ENCODE measurements at regions not wholly inside any gene's neighbourhood (a gene's known extent, or its start where the extent isn't known, plus 50 kb on each side); places are given as distances from the start of the nearest gene placed in this dataset.

DNA sequence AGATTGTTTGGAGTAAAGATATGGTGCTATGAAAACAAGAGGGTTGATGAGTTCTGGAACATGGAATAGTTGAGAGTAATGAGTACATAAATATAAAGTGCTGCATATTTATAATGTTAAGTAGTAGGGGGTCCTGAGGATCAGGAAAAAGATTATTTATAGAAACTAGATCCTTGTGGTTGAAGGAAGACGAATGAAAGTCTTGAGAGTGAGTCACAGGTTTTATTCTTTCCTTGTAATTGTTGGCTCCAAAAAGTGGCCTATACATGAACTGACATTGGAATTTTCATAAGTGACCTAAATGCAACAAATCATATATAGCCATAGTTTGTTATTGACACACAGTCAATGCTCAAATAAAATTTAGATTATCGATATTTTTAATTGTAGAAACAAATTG lies 440.4 kb upstream of the PRICKLE1 start:
- peak; percentile 13 for DNase-seq (ENCODE audit: low read depth, low spot score)

DNA sequence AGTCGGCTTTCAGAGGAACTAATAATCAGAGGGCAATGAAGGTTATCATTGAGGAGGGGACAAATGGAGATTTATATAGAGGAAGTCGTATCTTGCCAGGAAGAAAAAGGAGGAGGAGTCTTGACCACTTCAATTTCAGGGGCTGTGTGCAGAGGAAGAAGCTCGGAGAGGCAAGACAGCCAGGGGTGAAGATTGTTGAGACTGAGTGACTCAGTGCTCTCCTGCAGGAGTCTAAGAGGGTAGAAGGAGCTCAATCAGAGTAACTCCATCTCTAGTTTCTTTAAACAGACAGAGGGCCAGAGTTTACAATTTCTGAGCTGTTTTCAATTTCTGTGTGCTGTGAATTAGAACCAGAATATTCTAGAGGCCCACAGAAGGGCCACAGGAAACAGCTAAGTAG lies 439.3 kb upstream of the PRICKLE1 start:
- no peak for DNase-seq (ENCODE audit: low read depth, low spot score)

DNA sequence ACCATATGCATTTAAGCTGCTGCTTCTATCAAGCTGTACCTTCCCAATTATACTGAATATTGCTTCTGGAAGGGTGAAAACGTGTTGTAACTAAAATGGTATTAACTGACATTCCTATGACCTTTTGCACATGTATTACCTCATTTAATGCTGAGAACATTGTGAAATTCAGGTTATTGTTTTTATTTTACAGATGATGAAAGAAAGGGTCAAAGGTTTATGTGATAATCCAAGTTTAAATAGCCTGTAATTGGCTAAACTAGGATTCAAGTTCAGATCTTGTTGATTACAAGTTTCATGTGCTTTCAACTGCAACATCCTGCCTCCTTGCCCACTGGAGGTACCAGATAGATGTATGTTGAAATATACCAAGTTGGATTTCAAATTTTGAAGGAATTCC lies 433.3 kb upstream of the PRICKLE1 start:
- DNase-seq (ENCODE audit: low read depth, low spot score): no peak

DNA sequence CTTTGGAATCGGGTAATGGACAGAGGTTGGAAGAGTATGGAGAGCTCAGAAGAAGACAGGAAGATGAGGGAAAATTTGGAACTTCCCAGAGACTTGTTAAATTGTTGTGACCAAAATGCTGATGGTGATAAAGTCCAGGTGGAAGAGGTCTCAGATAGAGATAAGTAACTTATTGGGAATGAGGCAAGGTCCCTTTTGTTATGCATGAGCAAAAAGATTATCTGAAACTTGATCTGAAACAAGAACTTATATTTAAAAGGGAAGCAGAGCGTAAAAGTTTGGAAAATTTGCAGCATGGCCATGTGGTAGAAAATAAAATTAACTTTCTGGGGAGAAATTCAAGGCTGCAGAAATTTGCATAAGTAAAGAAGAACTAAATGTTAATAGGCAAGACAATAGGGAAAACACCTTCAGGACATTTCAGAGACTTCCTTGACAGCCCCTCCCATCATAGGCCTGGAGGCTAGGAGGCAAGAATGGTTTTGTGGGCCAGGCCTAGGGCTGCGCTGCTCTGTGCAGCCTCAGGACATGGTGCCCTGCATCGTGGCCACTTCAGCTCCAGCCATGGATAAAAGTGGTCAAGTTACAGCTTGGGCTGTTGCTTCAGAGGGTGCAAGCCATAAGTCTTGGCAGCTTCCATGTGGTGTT lies 425.7 kb upstream of the PRICKLE1 start:
- DNase-seq (ENCODE audit: low read depth, low spot score): no peak

DNA sequence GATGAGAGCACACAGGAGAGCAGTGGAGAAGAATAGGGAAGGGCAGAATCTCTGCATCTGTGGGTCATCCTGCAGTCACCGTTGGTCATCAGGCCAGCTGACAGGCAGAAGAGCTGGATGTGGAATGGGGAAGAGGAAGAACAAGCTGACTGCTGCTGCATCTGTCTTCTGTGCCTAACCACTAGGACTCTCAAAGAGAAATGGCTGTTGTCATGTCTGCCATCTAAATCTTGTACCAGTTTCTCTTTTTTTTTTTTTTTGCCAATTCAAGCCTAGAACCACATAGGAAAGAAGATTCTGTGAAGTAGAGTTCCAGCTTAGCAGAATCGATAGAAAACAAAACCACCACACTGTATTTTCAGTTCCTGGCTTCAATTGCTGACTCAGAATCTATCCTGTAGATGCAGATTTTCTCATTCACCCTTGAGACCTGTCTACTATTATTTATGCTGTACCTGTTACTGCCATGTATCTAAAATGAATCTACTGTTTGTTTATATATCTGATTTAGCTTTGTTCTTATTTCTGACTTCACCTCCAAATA lies 421.9 kb upstream of the PRICKLE1 start:
- DNase-seq (ENCODE audit: low read depth, low spot score): no peak

DNA sequence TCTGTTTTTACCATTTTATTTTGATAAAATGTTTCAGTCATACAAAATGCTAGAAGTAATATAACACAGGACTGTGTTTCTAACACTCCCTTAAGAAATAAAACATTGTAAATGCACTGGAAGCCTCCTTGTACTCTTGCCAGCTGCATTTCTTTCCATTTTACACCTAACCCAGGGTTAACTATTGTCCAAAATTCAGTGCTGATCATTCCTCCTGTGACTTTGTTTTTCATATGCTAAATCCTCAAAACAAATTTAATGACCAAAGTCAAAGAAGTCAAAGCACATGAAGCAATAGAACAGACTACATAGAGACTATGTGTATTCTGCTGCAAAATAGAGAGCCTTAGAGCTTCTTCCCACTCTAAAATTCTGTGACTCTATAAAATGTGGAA lies 420.3 kb upstream of the PRICKLE1 start:
- no peak for DNase-seq (ENCODE audit: low read depth, low spot score)

DNA sequence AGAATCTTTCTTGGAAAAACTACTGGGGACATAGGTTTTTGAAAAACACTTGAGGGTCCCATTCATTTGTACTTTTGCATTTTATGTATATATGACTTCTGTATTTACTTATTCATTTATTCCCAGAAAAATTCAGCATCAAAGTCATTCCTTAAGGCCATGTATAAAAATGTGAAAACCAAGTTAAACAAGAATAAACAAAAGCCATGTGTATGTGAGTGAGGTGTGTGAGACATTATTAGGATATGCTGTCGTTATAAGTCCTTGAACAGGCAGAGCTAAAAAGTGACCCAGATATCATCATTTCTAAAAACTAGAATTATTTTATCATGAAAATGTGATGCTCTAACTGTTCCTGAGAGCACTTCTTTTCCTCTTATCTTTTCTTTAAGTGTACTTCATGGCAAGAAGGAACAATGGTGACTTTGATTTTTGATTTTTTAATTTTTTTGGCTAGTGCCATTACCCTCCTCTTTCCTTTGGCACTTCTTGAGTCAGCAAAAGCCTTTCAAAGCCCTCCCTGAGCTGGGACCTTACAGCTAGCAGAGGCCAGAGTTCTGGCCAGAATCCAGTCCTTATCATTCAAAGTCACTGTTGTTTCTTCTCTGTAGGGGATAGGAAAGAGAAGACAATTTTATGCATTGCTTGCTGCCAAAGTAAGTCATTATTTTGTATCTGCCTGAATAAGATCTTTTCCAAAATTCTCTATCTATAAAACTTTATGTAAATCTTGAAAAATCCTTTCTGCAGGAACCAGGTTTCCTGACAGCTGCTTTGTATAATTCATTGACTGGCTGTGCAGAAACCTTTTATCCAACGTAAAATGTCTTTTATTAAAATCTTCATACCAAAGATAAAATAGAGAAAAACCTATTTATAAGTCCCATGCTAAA lies 419.7 kb upstream of the PRICKLE1 start:
- no peak for DNase-seq (ENCODE audit: low read depth, low spot score)

GRCh38 chr12:43004908-43005307 lies 415.4 kb upstream of the PRICKLE1 start:
- DNase-seq (ENCODE audit: low read depth, low spot score): no peak

GRCh38 chr12:43004141-43004540 lies 414.6 kb upstream of the PRICKLE1 start:
- no peak for DNase-seq (ENCODE audit: low read depth, low spot score)

DNA sequence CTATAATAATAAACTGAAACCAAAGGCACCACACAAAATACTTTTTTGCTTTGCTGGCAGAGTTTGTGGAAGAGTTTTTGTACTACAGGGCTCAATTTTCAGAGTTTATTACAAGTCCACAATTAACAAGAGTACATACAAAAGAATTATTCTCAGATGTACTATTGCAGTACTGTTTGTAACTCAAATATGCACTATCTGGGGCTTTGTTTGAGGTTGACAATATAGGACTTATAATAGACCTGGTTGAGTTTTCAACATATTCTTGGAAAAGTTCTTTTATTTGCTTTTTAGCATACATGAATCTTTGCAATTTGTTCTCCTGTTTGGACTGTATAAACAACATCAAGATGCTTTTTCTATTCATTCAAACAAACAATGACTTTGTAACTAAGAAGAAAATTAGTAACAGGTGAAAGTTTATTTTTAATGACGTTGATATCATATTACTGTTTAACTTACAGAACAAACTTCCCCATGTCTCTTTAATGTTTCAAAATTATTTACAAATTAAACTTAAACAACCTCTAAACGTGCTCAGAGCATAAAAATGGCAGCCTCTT lies 407.4 kb upstream of the PRICKLE1 start:
- DNase-seq (ENCODE audit: low read depth, low spot score): no peak

DNA sequence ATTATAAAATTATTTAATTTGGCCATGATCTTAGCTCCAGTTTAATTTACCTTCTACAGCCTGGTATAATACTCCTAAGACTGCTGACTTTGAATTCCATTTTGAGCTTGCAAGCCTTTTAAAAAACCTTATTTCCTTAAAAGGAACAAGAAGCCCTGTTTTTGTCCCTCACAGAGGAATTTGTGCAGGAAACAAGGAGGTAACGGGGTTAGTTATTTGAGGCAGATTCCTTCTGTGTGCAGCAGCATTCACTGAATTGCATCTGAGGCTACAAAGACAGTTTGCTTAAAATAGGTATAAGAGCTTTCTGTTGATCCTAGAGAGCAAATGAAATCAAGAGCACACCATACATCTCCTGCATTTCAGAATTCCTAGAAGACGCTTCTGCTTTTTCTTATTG lies 403.3 kb upstream of the PRICKLE1 start:
- DNase-seq (ENCODE audit: low read depth, low spot score): no peak

DNA sequence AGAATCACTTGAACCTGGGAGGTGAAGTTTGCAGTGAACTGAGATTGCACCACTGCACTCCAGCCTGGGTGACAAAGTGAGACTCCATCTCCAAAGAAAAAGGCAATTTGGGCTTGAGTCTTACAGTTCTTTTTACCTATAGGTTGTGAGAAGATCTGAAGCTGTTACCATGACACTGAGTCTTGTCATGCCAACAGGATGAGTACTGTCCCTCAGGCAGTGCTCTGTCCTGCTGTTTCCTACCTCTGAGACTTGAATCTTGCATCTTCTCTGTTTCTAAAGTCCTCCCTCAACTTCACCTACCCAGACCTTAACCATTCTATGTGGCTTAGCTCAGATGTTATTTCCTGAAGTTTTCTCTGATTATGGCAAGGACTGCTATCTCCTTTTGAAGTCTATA lies 400.8 kb upstream of the PRICKLE1 start:
- DNase-seq (ENCODE audit: low read depth, low spot score): no peak

DNA sequence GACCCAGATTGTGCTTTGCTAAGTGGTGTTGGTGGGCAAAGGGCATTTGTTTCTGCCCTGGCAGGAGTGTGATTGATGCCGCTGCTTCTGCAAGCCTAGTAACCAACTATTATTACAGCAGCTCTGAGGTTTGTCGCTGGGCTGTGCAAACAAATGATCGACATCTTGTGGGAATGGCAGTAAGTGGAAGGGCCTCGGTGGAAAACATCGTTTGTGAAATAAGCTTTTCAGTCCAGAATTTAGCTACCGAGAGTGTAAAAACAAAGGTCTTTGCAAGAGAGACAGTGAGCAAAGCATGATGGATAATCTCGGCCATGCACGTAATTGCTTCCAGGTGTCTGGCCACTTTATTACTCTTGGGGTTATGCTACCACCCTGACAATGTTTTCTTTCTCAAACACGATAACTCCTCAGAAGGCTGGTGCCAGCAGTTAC lies 397.7 kb upstream of the PRICKLE1 start:
- no peak for DNase-seq (ENCODE audit: low read depth, low spot score)

DNA sequence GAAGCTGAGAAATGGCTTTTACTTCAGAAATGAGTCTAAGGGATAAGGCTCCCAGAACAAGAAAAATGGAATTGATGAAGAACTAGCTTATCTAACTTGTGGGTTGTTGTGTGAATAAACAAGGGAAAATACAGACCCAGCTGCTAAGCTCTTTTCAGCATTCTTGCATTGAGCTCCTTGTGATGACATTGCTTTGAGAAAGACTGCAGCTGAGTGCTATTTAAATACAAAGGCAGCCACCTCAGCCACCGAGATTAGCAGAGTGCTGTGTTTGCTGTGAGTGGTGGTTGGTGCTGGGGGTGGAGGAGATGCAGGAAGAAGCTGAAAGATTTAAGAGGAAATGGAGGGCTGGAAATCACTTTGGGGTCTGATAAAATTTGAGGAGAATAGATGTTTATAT lies 396.0 kb upstream of the PRICKLE1 start:
- DNase-seq (ENCODE audit: low read depth, low spot score): no peak

DNA sequence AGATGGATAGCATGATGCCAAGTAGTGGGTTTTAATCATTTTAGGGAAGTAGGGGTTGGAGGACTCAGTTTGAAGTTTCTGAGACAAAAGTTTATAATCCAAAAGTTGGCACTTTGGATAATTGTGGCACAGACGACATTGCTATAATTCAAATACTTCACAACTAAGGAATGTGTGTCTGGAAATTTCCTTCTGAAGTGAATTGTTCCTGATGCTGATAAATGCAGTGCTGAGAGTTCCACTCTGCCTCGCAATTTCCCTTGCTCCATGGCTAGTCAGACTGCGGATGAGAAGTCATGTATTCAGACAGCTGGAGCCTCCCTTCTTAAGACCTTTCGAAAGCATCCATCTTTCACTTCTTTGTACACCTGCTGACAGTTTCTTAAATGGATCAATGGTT lies 393.3 kb upstream of the PRICKLE1 start:
- DNase-seq (ENCODE audit: low read depth, low spot score): no peak

GRCh38 chr12:42981379-42981778 lies 391.8 kb upstream of the PRICKLE1 start:
- no peak for DNase-seq (ENCODE audit: low read depth, low spot score)

GRCh38 chr12:42980441-42980840 lies 390.9 kb upstream of the PRICKLE1 start:
- no peak for DNase-seq (ENCODE audit: low read depth, low spot score)

DNA sequence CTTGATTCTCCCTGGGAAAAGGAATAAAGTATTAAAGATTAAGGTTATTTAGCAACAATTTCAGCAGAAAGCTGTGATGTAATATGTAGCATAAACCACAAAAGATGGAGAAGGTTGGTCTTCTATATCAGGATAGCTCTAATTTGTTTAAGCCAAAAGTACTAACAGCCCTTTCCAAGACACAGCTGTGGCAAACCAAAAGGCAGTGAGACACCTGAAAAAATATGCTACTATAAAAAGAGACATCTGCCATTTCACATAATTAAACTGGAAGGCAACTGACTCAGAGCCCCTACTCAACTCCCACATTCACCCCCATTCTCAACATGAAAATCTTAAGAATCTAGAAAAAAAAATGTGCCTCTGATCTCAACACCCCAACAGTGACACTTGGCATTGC lies 390.2 kb upstream of the PRICKLE1 start:
- DNase-seq (ENCODE audit: low read depth, low spot score): no peak

GRCh38 chr12:42978708-42979107 lies 389.2 kb upstream of the PRICKLE1 start:
- DNase-seq (ENCODE audit: low read depth, low spot score): no peak

DNA sequence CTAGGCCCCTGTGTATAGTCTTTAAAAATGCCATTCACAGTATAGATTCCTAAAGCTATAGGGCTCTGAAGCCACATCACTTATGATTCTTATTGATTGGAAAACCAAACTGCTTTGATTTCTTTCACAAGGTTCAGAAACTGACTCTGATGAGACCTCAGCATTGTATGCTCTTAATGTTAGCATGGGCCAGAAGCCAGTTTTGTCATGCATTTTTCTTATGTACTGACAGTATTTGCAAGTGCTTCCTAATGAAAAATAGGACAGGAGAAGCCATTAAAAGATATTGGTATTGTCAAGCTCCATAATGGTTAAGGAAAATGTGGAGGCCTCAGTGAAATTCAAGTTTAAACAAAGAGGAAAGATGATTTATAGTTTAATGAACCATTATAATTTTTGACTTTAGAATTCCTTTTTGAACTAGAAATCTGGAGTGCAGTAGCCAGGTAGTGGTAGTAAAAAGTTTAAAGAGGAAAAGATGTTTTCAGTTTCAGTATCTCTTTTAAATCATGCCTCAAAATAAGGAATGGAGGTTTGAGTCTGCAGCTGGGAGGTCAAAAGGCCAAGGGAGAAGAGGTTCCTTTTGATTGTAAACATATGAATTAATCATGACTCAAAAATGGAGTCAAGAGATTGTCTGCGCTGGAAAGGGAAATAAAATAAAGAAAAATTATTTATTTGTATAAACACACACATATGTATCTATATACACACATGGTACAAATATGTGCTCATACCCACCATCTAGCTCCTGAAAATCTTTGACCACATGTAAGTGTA lies 388.1 kb upstream of the PRICKLE1 start:
- DNase-seq (ENCODE audit: low read depth, low spot score): no peak

DNA sequence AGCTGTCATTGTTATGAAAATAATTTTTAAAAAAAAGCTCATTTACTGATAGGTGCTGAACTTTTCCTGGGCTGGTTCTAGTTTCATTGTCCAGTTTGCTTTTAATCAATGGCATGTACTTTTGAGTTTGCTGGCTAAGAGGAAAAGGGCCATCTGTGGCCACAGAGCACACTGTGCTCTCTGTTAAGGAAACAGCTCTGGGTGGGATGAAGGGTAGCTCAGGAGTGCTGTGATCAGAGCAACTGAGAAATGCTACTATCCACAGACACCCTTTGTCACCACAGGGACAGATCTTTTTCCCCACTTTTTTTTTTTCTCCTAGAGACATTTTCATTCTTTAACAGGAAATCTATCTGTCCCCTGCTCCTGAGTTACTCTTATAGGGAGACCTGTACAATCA lies 387.1 kb upstream of the PRICKLE1 start:
- DNase-seq (ENCODE audit: low read depth, low spot score): no peak

- no peak for DNase-seq (ENCODE audit: low read depth, low spot score)
Measured at GRCh38 chr12:42976122-42976521, 386.6 kb upstream of the PRICKLE1 start.
